Ishikawa (cell line): ENCODE measurements at regions not wholly inside any gene's neighbourhood (a gene's known extent, or its start where the extent isn't known, plus 50 kb on each side); places are given as distances from the start of the nearest gene placed in this dataset.

Experiments used
- CEBPB ChIP-seq: IDR thresholded peaks from 2 replicates; pipeline ENCODE4 v1.6.1; 2012
- CREB1 ChIP-seq: IDR thresholded peaks from 2 replicates; pipeline ENCODE4 v1.6.1; 2012; ENCODE audit warnings: low read depth
- EGR1 ChIP-seq: IDR thresholded peaks from 2 replicates; pipeline ENCODE4 v1.6.1; 2012
- EP300 ChIP-seq: IDR thresholded peaks from 2 replicates; pipeline ENCODE4 v1.6.1; 2012; ENCODE audit warnings: borderline replicate concordance
- FOXM1 ChIP-seq: IDR thresholded peaks from 2 replicates; pipeline ENCODE4 v1.6.1; 2012; ENCODE audit warnings: low read depth, borderline replicate concordance
- MAX ChIP-seq: IDR thresholded peaks from 2 replicates; pipeline ENCODE4 v1.6.1; 2012
- NFIC ChIP-seq: IDR thresholded peaks from 2 replicates; pipeline ENCODE4 v1.6.1; 2012
- RAD21 ChIP-seq: IDR thresholded peaks from 2 replicates; pipeline ENCODE4 v1.6.1; 2012; ENCODE audit warnings: low read depth
- REST ChIP-seq: IDR thresholded peaks from 2 replicates; pipeline ENCODE4 v1.6.1; 2012; ENCODE audit warnings: low read depth, mild to moderate bottlenecking
- TAF1 ChIP-seq: IDR thresholded peaks from 2 replicates; pipeline ENCODE4 v1.6.1; 2012; ENCODE audit warnings: low read depth, mild to moderate bottlenecking
- TCF12 ChIP-seq: IDR thresholded peaks from 2 replicates; pipeline ENCODE4 v1.6.1; 2012; ENCODE audit warnings: low read depth
- TEAD4 ChIP-seq: IDR thresholded peaks from 2 replicates; pipeline ENCODE4 v1.6.1; 2012
- USF1 ChIP-seq: IDR thresholded peaks from 2 replicates; pipeline ENCODE4 v1.6.1; 2012
- YY1 ChIP-seq: IDR thresholded peaks from 2 replicates; pipeline ENCODE4 v1.6.1; 2012; ENCODE audit warnings: low read depth
- ZBTB7A ChIP-seq: IDR thresholded peaks from 2 replicates; pipeline ENCODE4 v1.6.1; 2012; ENCODE audit warnings: low read depth

- no peak for TF ChIP-seq EGR1
- TF ChIP-seq ZBTB7A: no peak
- no peak for TF ChIP-seq CEBPB
- no peak for TF ChIP-seq RAD21
- no peak for TF ChIP-seq TEAD4
- no peak for TF ChIP-seq YY1
- TF ChIP-seq TCF12: no peak
- no peak for TF ChIP-seq TAF1
- TF ChIP-seq USF1: no peak
- no peak for TF ChIP-seq FOXM1
- no peak for TF ChIP-seq MAX
- no peak for TF ChIP-seq REST
- TF ChIP-seq EP300: no peak
- TF ChIP-seq NFIC: no peak
- TF ChIP-seq CREB1: no peak
Observed at GRCh38 chr3:86744051-86744450, 246.9 kb downstream of the VGLL3 start.

GRCh38 chr3:86743233-86743632 lies 247.7 kb downstream of the VGLL3 start:
- no peak for TF ChIP-seq TCF12
- no peak for TF ChIP-seq YY1
- no peak for TF ChIP-seq MAX
- TF ChIP-seq USF1: no peak
- TF ChIP-seq TAF1: no peak
- TF ChIP-seq ZBTB7A: no peak
- no peak for TF ChIP-seq CREB1

GRCh38 chr3:86740751-86741150 lies 250.2 kb downstream of the VGLL3 start:
- no peak for TF ChIP-seq YY1
- no peak for TF ChIP-seq CEBPB
- TF ChIP-seq CREB1: no peak
- TF ChIP-seq USF1: no peak
- no peak for TF ChIP-seq EP300
- TF ChIP-seq REST: no peak
- TF ChIP-seq TCF12: no peak
- TF ChIP-seq ZBTB7A: no peak
- no peak for TF ChIP-seq NFIC
- TF ChIP-seq FOXM1: no peak
- TF ChIP-seq TAF1: no peak
- no peak for TF ChIP-seq EGR1
- no peak for TF ChIP-seq MAX

- TF ChIP-seq NFIC (no peak), USF1 (no peak), YY1 (no peak), EGR1 (no peak), REST (no peak), EP300 (no peak), ZBTB7A (no peak), FOXM1 (no peak), CEBPB (no peak), TEAD4 (no peak), MAX (no peak), TAF1 (no peak)
Observed at GRCh38 chr3:86739244-86739643, 251.7 kb downstream of the VGLL3 start.
